ENCODE measurements at regions not wholly inside any gene's neighbourhood (a gene's known extent, or its start where the extent isn't known, plus 50 kb on each side); places are given as distances from the start of the nearest gene placed in this dataset.

DNA sequence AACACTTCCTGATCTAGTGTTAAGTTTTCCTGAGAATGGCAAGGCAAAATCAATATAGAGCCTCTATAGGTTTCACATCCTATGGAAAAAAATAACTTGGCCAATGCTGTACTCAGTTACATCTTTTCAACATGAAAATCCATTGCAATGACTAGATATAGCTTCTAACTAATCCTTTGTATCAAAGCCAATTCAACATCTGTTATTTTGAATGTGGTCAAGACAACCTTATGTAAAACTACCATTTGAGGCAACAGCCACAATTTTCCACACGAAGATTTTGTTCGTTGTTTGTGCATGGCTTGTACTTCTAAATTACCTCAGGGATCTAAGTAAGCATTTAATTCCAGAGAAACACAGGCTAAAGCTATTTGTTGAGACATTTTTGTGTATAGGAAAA lies 637.8 kb upstream of the EYS start:
- Histone ChIP-seq H3K4me2 (ENCODE audit: insufficient read depth in 1 of 2, low read depth in 2 of 2, low read length in 2 of 2) (no peak overlapping the region), H3K4me3 (ENCODE audit: extremely low read depth in 1 of 4, insufficient read depth in 2 of 4, low read depth in 3 of 4, low read length in 4 of 4) (no peak overlapping the region), H4K20me1 (replicated peaks in 1 of 2; ENCODE audit: control insufficient read depth in 1 of 2, insufficient read depth in 2 of 2, low read length in 2 of 2) (no peaks in the 10 kb centered on the region), H2BK12ac (ENCODE audit: low read depth, low read length) (no peak overlapping the region), H3K56ac (replicated peaks; ENCODE audit: insufficient read length, low read depth, low read length) (no peak overlapping the region), H3K9me3 (ENCODE audit: insufficient read depth in 2 of 2, low read depth in 1 of 2, low read length in 1 of 2) (no peaks in the 10 kb centered on the region), H2BK5ac (ENCODE audit: low read depth, low read length) (no peak overlapping the region), H3K27ac (ENCODE audit: low read depth, low read length) (no peak overlapping the region), H3K4me1 (replicated peaks in 1 of 4; ENCODE audit: control insufficient read depth in 3 of 4, insufficient read depth in 4 of 4, low read length in 3 of 4) (no peaks in the 10 kb centered on the region), H4K8ac (ENCODE audit: extremely low read depth, insufficient read depth, low read length) (no peak overlapping the region), H3K79me1 (ENCODE audit: low read depth, low read length) (no peaks in the 10 kb centered on the region), H3K9ac (replicated peaks in 1 of 4; ENCODE audit: extremely low read depth in 1 of 4, low read depth in 3 of 4, low read length in 3 of 4) (no peak overlapping the region), H4K5ac (ENCODE audit: insufficient read length, low read depth, low read length) (no peak overlapping the region), H3K23me2 (ENCODE audit: low read depth, low read length) (no peaks in the 10 kb centered on the region), H2AK5ac (ENCODE audit: low read depth, low read length) (no peak overlapping the region), H4K91ac (replicated peaks; ENCODE audit: insufficient read length, low read length) (no peak overlapping the region), H3K27me3 (replicated peaks in 1 of 4; ENCODE audit: control insufficient read depth in 3 of 4, extremely low read depth in 1 of 4, insufficient read depth in 3 of 4, low read length in 3 of 4) (no peaks in the 10 kb centered on the region), H3K18ac (ENCODE audit: extremely low read depth, low read length) (no peak overlapping the region), H3K36me3 (ENCODE audit: control insufficient read depth in 2 of 4, insufficient read depth in 4 of 4, low read length in 3 of 4) (no peaks in the 10 kb centered on the region), H3K23ac (ENCODE audit: insufficient read length) (no peak overlapping the region), H2BK15ac (ENCODE audit: low read length) (no peak overlapping the region), H3K14ac (ENCODE audit: insufficient read length) (no peak overlapping the region), H3K79me2 (ENCODE audit: control insufficient read depth in 1 of 2, insufficient read depth in 2 of 2, low read length in 2 of 2) (no peaks in the 10 kb centered on the region), H2BK120ac (replicated peaks; ENCODE audit: low read depth, low read length) (no peak overlapping the region), H2AFZ (ENCODE audit: low read length) (no peak overlapping the region), H2BK20ac (ENCODE audit: low read length) (no peak overlapping the region), H3K4ac (replicated peaks; ENCODE audit: insufficient read length, low read depth, low read length) (no peak overlapping the region)
- DNase-seq (ENCODE audit: low read depth in 1 of 2, low spot score in 2 of 2) (no peak), FAIRE-seq (no peak)
- 80% methylated on average over 2 of the region's 2 CpGs; no CpG with 5 or more reads in 1 of the 2 experiments for WGBS, 2 experiments (ENCODE audit: extremely low coverage in 1 of 2, insufficient coverage in 1 of 2, insufficient read length in 1 of 2, insufficient replicate concordance in 2 of 2, low coverage in 1 of 2, low lambda C conversion rate in 2 of 2, missing lambda C conversion rate in 1 of 2)
- ChIA-PET POLR2A (ENCODE audit: partially characterized antibody) (no interaction called here), CTCF (ENCODE audit: partially characterized antibody) (no interaction called here)
- TF ChIP-seq RAD21 (IDR thresholded peaks at IDR 0.05 in 1 of 2, conservative IDR thresholded peaks at IDR 0.05 in 1 of 2; ENCODE audit: low read depth in 2 of 2, low read length in 2 of 2) (no peak), HDAC2 (IDR thresholded peaks at IDR 0.05; ENCODE audit: borderline replicate concordance in 1 of 2, low read depth in 2 of 2, low read length in 2 of 2) (no peak), TCF12 (IDR thresholded peaks at IDR 0.05; ENCODE audit: low read depth, low read length) (no peak)

All from H1 (cell line).